Ishikawa (cell line): ENCODE measurements at regions not wholly inside any gene's neighbourhood (a gene's known extent, or its start where the extent isn't known, plus 50 kb on each side); places are given as distances from the start of the nearest gene placed in this dataset.

Experiments
- CEBPB ChIP-seq: IDR thresholded peaks from 2 replicates; pipeline ENCODE4 v1.6.1; 2012
- CREB1 ChIP-seq: IDR thresholded peaks from 2 replicates; pipeline ENCODE4 v1.6.1; 2012; ENCODE audit warnings: low read depth
- EGR1 ChIP-seq: IDR thresholded peaks from 2 replicates; pipeline ENCODE4 v1.6.1; 2012
- EP300 ChIP-seq: IDR thresholded peaks from 2 replicates; pipeline ENCODE4 v1.6.1; 2012; ENCODE audit warnings: borderline replicate concordance
- FOXM1 ChIP-seq: IDR thresholded peaks from 2 replicates; pipeline ENCODE4 v1.6.1; 2012; ENCODE audit warnings: low read depth, borderline replicate concordance
- MAX ChIP-seq: IDR thresholded peaks from 2 replicates; pipeline ENCODE4 v1.6.1; 2012
- NFIC ChIP-seq: IDR thresholded peaks from 2 replicates; pipeline ENCODE4 v1.6.1; 2012
- RAD21 ChIP-seq: IDR thresholded peaks from 2 replicates; pipeline ENCODE4 v1.6.1; 2012; ENCODE audit warnings: low read depth
- REST ChIP-seq: IDR thresholded peaks from 2 replicates; pipeline ENCODE4 v1.6.1; 2012; ENCODE audit warnings: low read depth, mild to moderate bottlenecking
- TAF1 ChIP-seq: IDR thresholded peaks from 2 replicates; pipeline ENCODE4 v1.6.1; 2012; ENCODE audit warnings: low read depth, mild to moderate bottlenecking
- TCF12 ChIP-seq: IDR thresholded peaks from 2 replicates; pipeline ENCODE4 v1.6.1; 2012; ENCODE audit warnings: low read depth
- TEAD4 ChIP-seq: IDR thresholded peaks from 2 replicates; pipeline ENCODE4 v1.6.1; 2012
- USF1 ChIP-seq: IDR thresholded peaks from 2 replicates; pipeline ENCODE4 v1.6.1; 2012
- YY1 ChIP-seq: IDR thresholded peaks from 2 replicates; pipeline ENCODE4 v1.6.1; 2012; ENCODE audit warnings: low read depth
- ZBTB7A ChIP-seq: IDR thresholded peaks from 2 replicates; pipeline ENCODE4 v1.6.1; 2012; ENCODE audit warnings: low read depth

- TF ChIP-seq TEAD4 (no peak), RAD21 (peak; percentile 72)
Observed at GRCh38 chr5:102090770-102091169, 205.3 kb downstream of the SLCO4C1 start.

- no peak for TF ChIP-seq EP300
- no peak for TF ChIP-seq REST
- TF ChIP-seq TEAD4, result no peak
- TF ChIP-seq EGR1, result no peak
- TF ChIP-seq MAX, result no peak
- TF ChIP-seq TCF12, result no peak
- TF ChIP-seq USF1, result no peak
- TF ChIP-seq YY1, result no peak
- TF ChIP-seq CEBPB, result no peak
- no peak for TF ChIP-seq TAF1
- no peak for TF ChIP-seq ZBTB7A
- TF ChIP-seq NFIC, result no peak
- TF ChIP-seq FOXM1, result no peak
- no peak for TF ChIP-seq CREB1
Observed at GRCh38 chr5:102089883-102090282, 206.2 kb downstream of the SLCO4C1 start.

- TF ChIP-seq RAD21, result no peak
- no peak for TF ChIP-seq TAF1
- no peak for TF ChIP-seq EP300
- TF ChIP-seq CREB1, result no peak
- no peak for TF ChIP-seq NFIC
- no peak for TF ChIP-seq TCF12
- no peak for TF ChIP-seq MAX
- no peak for TF ChIP-seq FOXM1
- TF ChIP-seq EGR1, result no peak
- TF ChIP-seq ZBTB7A, result no peak
Observed at GRCh38 chr5:102087906-102088305, 208.2 kb downstream of the SLCO4C1 start.

- no peak for TF ChIP-seq EGR1
- no peak for TF ChIP-seq TAF1
- no peak for TF ChIP-seq USF1
- no peak for TF ChIP-seq RAD21
- no peak for TF ChIP-seq NFIC
- TF ChIP-seq ZBTB7A, result no peak
- no peak for TF ChIP-seq REST
- TF ChIP-seq CEBPB, result no peak
- TF ChIP-seq TCF12, result no peak
- TF ChIP-seq MAX, result no peak
- TF ChIP-seq FOXM1, result no peak
- TF ChIP-seq TEAD4, result no peak
- no peak for TF ChIP-seq CREB1
Observed at GRCh38 chr5:102080288-102080687, 215.8 kb downstream of the SLCO4C1 start.

- no peak for TF ChIP-seq TEAD4
- TF ChIP-seq ZBTB7A, result no peak
- TF ChIP-seq NFIC, result no peak
- no peak for TF ChIP-seq TCF12
- no peak for TF ChIP-seq USF1
- no peak for TF ChIP-seq FOXM1
- no peak for TF ChIP-seq EP300
- no peak for TF ChIP-seq EGR1
- TF ChIP-seq YY1, result no peak
- TF ChIP-seq MAX, result no peak
- no peak for TF ChIP-seq RAD21
- TF ChIP-seq TAF1, result no peak
- no peak for TF ChIP-seq CREB1
- TF ChIP-seq REST, result no peak
- TF ChIP-seq CEBPB, result no peak
Observed at GRCh38 chr5:102077920-102078319, 218.2 kb downstream of the SLCO4C1 start.
